HEK293 (cell line): ENCODE measurements at regions not wholly inside any gene's neighbourhood (a gene's known extent, or its start where the extent isn't known, plus 50 kb on each side); places are given as distances from the start of the nearest gene placed in this dataset.

Source experiments
- CTCF ChIA-PET: fragments of 350-600 bp; formaldehyde crosslinking; extraction: SDS; loops from one replicate; lab custom pipeline; 2021; ENCODE audit warnings: antibody characterized with exemption; lab: Yijun Ruan, JAX
- POLR2A ChIA-PET: fragments of 300-600 bp; formaldehyde crosslinking; extraction: SDS; loops from one replicate; lab custom pipeline; 2020; ENCODE audit warnings: antibody characterized with exemption, inconsistent platforms; lab: Yijun Ruan, JAX
- H3K27ac ChIP-seq: fragments of 200-500 bp; sonication (Bioruptor generic); 2 replicates; pipeline ENCODE4 v1.5.1; 2014; ENCODE audit warnings: low read depth, low read length, control low read depth, inconsistent platforms; ENCODE audit errors: extremely low read depth
- H3K36me3 ChIP-seq, 2 experiments: fragments of 200-500 bp in 1 of 2; sonication (Bioruptor generic) in 1 of 2; 1 replicate in 1 of 2; 2 replicates in 1 of 2; pipeline ENCODE4 v1.5.1; 2014 to 2017; ENCODE audit warnings: inconsistent platforms in 2 of 2, low read length in 2 of 2; ENCODE audit not compliant: control insufficient read depth in 2 of 2, insufficient read depth in 1 of 2
- H3K4me1 ChIP-seq: fragments of 200-500 bp; sonication (Bioruptor generic); 2 replicates; pipeline ENCODE4 v1.5.1; 2014; ENCODE audit warnings: mild to moderate bottlenecking, low read length, inconsistent platforms; ENCODE audit not compliant: control insufficient read depth, insufficient read depth
- H3K4me3 ChIP-seq: 2 replicates; pipeline ENCODE4 v1.5.1; 2011; ENCODE audit warnings: low read depth, mild to moderate bottlenecking, control low read depth, low read length, moderate library complexity
- H3K9me3 ChIP-seq: fragments of 200-500 bp; sonication (Bioruptor generic); 2 replicates; pipeline ENCODE4 v1.5.1; 2014; ENCODE audit warnings: low read depth, low read length, inconsistent platforms; ENCODE audit not compliant: control insufficient read depth, insufficient read depth
- GFI1B ChIP-seq: fragments of 450-650 bp; formaldehyde crosslinking; IDR thresholded peaks from 2 replicates; pipeline ENCODE4 v1.5.1; 2016; ENCODE audit warnings: missing biosample characterization, missing genetic modification characterization
- KLF1 ChIP-seq: fragments of 450-650 bp; formaldehyde crosslinking; IDR thresholded peaks from 2 replicates; pipeline ENCODE4 v1.5.1; 2016; ENCODE audit warnings: missing biosample characterization, missing genetic modification characterization
- PRDM2 ChIP-seq: fragments of 450-650 bp; formaldehyde crosslinking; IDR thresholded peaks from 2 replicates; pipeline ENCODE4 v1.5.1; 2016; ENCODE audit warnings: missing biosample characterization, missing genetic modification characterization, borderline replicate concordance
- RBAK ChIP-seq: fragments of 450-650 bp; formaldehyde crosslinking; IDR thresholded peaks from 2 replicates; pipeline ENCODE4 v1.5.1; 2016; ENCODE audit warnings: missing biosample characterization, missing genetic modification characterization
- SP3 ChIP-seq: fragments of 450-650 bp; formaldehyde crosslinking; IDR thresholded peaks from 2 replicates; pipeline ENCODE4 v1.5.1; 2016; ENCODE audit warnings: missing biosample characterization, missing genetic modification characterization
- ZBTB17 ChIP-seq: fragments of 450-650 bp; formaldehyde crosslinking; IDR thresholded peaks from 2 replicates; pipeline ENCODE4 v1.5.1; 2016; ENCODE audit warnings: missing biosample characterization, missing genetic modification characterization
- ZBTB8A ChIP-seq: fragments of 450-650 bp; formaldehyde crosslinking; IDR thresholded peaks from 2 replicates; pipeline ENCODE4 v1.5.1; 2016; ENCODE audit warnings: missing biosample characterization, missing genetic modification characterization
- ZFP3 ChIP-seq: fragments of 450-650 bp; formaldehyde crosslinking; IDR thresholded peaks from 2 replicates; pipeline ENCODE4 v1.5.1; 2016; ENCODE audit warnings: low read depth, missing biosample characterization, missing genetic modification characterization
- ZFP69B ChIP-seq: fragments of 450-650 bp; formaldehyde crosslinking; IDR thresholded peaks from 2 replicates; pipeline ENCODE4 v1.5.1; 2016; ENCODE audit warnings: missing biosample characterization, missing genetic modification characterization
- ZNF133 ChIP-seq: fragments of 450-650 bp; formaldehyde crosslinking; IDR thresholded peaks from 2 replicates; pipeline ENCODE4 v1.5.1; 2016; ENCODE audit warnings: missing biosample characterization, missing genetic modification characterization
- ZNF239 ChIP-seq: fragments of 450-650 bp; formaldehyde crosslinking; IDR thresholded peaks from 2 replicates; pipeline ENCODE4 v1.5.1; 2016; ENCODE audit warnings: missing biosample characterization, missing genetic modification characterization
- ZNF248 ChIP-seq: fragments of 450-650 bp; formaldehyde crosslinking; IDR thresholded peaks from 2 replicates; pipeline ENCODE4 v1.5.1; 2017; ENCODE audit warnings: missing biosample characterization, missing genetic modification characterization
- ZNF324 ChIP-seq: fragments of 450-650 bp; formaldehyde crosslinking; IDR thresholded peaks from 2 replicates; pipeline ENCODE4 v1.5.1; 2016; ENCODE audit warnings: missing biosample characterization, missing genetic modification characterization
- ZNF394 ChIP-seq: fragments of 450-650 bp; formaldehyde crosslinking; IDR thresholded peaks from 2 replicates; pipeline ENCODE4 v1.5.1; 2016; ENCODE audit warnings: missing biosample characterization, missing genetic modification characterization, mild to moderate bottlenecking, moderate library complexity, borderline replicate concordance
- ZNF416 ChIP-seq: fragments of 450-650 bp; formaldehyde crosslinking; IDR thresholded peaks from 2 replicates; pipeline ENCODE4 v1.5.1; 2016; ENCODE audit warnings: missing biosample characterization, missing genetic modification characterization
- ZNF423 ChIP-seq: fragments of 450-650 bp; formaldehyde crosslinking; IDR thresholded peaks from 2 replicates; pipeline ENCODE4 v1.5.1; 2016; ENCODE audit warnings: missing biosample characterization, missing genetic modification characterization
- ZNF433 ChIP-seq: fragments of 450-650 bp; formaldehyde crosslinking; IDR thresholded peaks from 2 replicates; pipeline ENCODE4 v1.5.1; 2016; ENCODE audit warnings: missing biosample characterization, missing genetic modification characterization, low read depth
- ZNF544 ChIP-seq: fragments of 450-650 bp; formaldehyde crosslinking; IDR thresholded peaks from 2 replicates; pipeline ENCODE4 v1.5.0; 2017; ENCODE audit warnings: missing biosample characterization, missing genetic modification characterization
- ZNF571 ChIP-seq: fragments of 450-650 bp; formaldehyde crosslinking; IDR thresholded peaks from 2 replicates; pipeline ENCODE4 v1.5.0; 2017; ENCODE audit warnings: missing biosample characterization, missing genetic modification characterization
- ZNF610 ChIP-seq: fragments of 450-650 bp; formaldehyde crosslinking; IDR thresholded peaks from 2 replicates; pipeline ENCODE4 v1.5.1; 2016; ENCODE audit warnings: missing biosample characterization, missing genetic modification characterization, borderline replicate concordance
- ZNF76 ChIP-seq: fragments of 450-650 bp; formaldehyde crosslinking; IDR thresholded peaks from 2 replicates; pipeline ENCODE4; 2016; ENCODE audit warnings: low read depth, missing biosample characterization, missing genetic modification characterization, borderline replicate concordance
- ZNF792 ChIP-seq: fragments of 450-650 bp; formaldehyde crosslinking; IDR thresholded peaks from 2 replicates; pipeline ENCODE4 v1.5.1; 2016; ENCODE audit warnings: missing biosample characterization, missing genetic modification characterization
- ZNF843 ChIP-seq: fragments of 450-650 bp; formaldehyde crosslinking; IDR thresholded peaks from 2 replicates; pipeline ENCODE4 v1.5.1; 2016; ENCODE audit warnings: missing biosample characterization, missing genetic modification characterization
- ZSCAN23 ChIP-seq: fragments of 450-650 bp; formaldehyde crosslinking; IDR thresholded peaks from 2 replicates; pipeline ENCODE4 v1.5.1; 2016; ENCODE audit warnings: missing biosample characterization, missing genetic modification characterization
- TF ChIP-seq, protein P1 (sequence below): fragments of 450-650 bp; formaldehyde crosslinking; IDR thresholded peaks from 2 replicates; pipeline ENCODE4; 2016; ENCODE audit warnings: missing biosample characterization, missing genetic modification characterization
- TF ChIP-seq, protein P2 (sequence below): fragments of 450-650 bp; formaldehyde crosslinking; IDR thresholded peaks from 2 replicates; pipeline ENCODE4 v1.5.1; 2016; ENCODE audit warnings: missing biosample characterization, missing genetic modification characterization
- TF ChIP-seq, protein P3 (sequence below): fragments of 450-650 bp; formaldehyde crosslinking; IDR thresholded peaks from 2 replicates; pipeline ENCODE4 v1.5.1; 2016; ENCODE audit warnings: missing biosample characterization, missing genetic modification characterization

DNA sequence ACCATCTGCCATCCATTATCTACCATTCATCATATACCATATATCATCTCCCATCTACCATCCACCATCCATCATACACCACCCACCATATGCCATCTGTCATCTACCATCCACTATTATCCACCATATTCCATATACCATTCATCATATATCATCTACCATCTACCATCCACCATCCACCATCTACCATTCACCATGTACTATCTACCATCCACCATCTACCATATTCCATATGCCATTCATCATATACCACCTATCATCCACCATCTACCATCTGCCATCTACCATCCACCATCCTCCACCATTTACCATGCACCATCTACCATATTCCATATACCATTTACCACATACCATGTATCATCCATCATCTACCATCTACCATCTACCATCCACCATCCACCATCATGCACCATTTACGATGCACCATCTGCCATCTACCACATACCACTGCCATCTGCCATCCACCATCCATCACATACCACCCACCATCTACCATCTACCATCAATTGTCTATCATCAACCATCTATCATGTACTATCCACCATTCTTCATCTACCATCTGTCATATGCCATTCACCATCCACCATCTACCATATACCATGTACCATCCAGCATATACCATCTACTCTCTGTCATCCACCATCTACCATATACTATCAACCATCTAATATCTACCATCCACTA lies 50.6 kb upstream of the RAB4A start:
- ChIA-PET POLR2A (no interaction called here), CTCF (no interaction called here)
- peaks cover 44% of the 10 kb centered on the region for H3K4me1 ChIP-seq
- no peaks in the 10 kb centered on the region for H3K9me3 ChIP-seq
- H3K27ac ChIP-seq: peak overlapping the region; percentile 92
- no peaks in the 10 kb centered on the region for H3K36me3 ChIP-seq
- no peak overlapping the region for H3K4me3 ChIP-seq
- peak; percentile 72; the same call in 1 of the 2 replicates for TF ChIP-seq ZNF133
- TF ChIP-seq ZNF248 (tag by site-specific recombination): peak; percentile 42
- TF ChIP-seq ZNF433: no peak
- TF ChIP-seq ZNF416 (tag by site-specific recombination): no peak; the same call in 1 of the 2 replicates
- 0 out of 2 replicates have a peak, but pooled peaks have one; percentile 26 for TF ChIP-seq ZNF571 (tag by site-specific recombination)
- peak; percentile 68; the same call in 1 of the 2 replicates for TF ChIP-seq ZNF610
- TF ChIP-seq GFI1B (tag by site-specific recombination): no peak
- TF ChIP-seq ZNF324: peak; percentile 55
- TF ChIP-seq ZSCAN23 (tag by site-specific recombination): no peak
- TF ChIP-seq ZNF239 (tag by site-specific recombination): 0 out of 2 replicates have a peak, but pooled peaks have one; percentile 19
- TF ChIP-seq ZNF843: no peak
- no peak for TF ChIP-seq ZBTB8A (tag by site-specific recombination)
- TF ChIP-seq PRDM2 (tag by site-specific recombination): peak; percentile 42; the same call in 1 of the 2 replicates
- TF ChIP-seq ZFP69B (tag by site-specific recombination): peak; percentile 43; the same call in 1 of the 2 replicates
- no peak for TF ChIP-seq KLF1 (tag by site-specific recombination)
- no peak for TF ChIP-seq RBAK (tag by site-specific recombination)
- TF ChIP-seq ZFP3 (tag by site-specific recombination): no peak
- peak; percentile 75; the same call in 1 of the 2 replicates for TF ChIP-seq ZBTB17 (tag by site-specific recombination)
- TF ChIP-seq, protein P1, sequence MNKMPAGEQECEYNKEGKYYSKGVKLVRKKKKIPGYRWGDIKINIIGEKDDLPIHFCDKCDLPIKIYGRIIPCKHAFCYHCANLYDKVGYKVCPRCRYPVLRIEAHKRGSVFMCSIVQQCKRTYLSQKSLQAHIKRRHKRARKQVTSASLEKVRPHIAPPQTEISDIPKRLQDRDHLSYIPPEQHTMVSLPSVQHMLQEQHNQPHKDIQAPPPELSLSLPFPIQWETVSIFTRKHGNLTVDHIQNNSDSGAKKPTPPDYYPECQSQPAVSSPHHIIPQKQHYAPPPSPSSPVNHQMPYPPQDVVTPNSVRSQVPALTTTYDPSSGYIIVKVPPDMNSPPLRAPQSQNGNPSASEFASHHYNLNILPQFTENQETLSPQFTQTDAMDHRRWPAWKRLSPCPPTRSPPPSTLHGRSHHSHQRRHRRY (tag by site-specific recombination): no peak
- no peak for TF ChIP-seq ZNF423 (tag by site-specific recombination)
- TF ChIP-seq, protein P2, sequence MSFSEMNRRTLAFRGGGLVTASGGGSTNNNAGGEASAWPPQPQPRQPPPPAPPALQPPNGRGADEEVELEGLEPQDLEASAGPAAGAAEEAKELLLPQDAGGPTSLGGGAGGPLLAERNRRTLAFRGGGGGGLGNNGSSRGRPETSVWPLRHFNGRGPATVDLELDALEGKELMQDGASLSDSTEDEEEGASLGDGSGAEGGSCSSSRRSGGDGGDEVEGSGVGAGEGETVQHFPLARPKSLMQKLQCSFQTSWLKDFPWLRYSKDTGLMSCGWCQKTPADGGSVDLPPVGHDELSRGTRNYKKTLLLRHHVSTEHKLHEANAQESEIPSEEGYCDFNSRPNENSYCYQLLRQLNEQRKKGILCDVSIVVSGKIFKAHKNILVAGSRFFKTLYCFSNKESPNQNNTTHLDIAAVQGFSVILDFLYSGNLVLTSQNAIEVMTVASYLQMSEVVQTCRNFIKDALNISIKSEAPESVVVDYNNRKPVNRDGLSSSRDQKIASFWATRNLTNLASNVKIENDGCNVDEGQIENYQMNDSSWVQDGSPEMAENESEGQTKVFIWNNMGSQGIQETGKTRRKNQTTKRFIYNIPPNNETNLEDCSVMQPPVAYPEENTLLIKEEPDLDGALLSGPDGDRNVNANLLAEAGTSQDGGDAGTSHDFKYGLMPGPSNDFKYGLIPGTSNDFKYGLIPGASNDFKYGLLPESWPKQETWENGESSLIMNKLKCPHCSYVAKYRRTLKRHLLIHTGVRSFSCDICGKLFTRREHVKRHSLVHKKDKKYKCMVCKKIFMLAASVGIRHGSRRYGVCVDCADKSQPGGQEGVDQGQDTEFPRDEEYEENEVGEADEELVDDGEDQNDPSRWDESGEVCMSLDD (tag by site-specific recombination): no peak
- TF ChIP-seq ZNF76: no peak
- no peak for TF ChIP-seq ZNF394 (tag by site-specific recombination)
- TF ChIP-seq SP3 (tag by site-specific recombination): no peak
- TF ChIP-seq ZNF792 (tag by site-specific recombination): no peak
- TF ChIP-seq, protein P3, sequence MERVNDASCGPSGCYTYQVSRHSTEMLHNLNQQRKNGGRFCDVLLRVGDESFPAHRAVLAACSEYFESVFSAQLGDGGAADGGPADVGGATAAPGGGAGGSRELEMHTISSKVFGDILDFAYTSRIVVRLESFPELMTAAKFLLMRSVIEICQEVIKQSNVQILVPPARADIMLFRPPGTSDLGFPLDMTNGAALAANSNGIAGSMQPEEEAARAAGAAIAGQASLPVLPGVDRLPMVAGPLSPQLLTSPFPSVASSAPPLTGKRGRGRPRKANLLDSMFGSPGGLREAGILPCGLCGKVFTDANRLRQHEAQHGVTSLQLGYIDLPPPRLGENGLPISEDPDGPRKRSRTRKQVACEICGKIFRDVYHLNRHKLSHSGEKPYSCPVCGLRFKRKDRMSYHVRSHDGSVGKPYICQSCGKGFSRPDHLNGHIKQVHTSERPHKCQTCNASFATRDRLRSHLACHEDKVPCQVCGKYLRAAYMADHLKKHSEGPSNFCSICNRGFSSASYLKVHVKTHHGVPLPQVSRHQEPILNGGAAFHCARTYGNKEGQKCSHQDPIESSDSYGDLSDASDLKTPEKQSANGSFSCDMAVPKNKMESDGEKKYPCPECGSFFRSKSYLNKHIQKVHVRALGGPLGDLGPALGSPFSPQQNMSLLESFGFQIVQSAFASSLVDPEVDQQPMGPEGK (tag by site-specific recombination): 0 out of 2 replicates have a peak, but pooled peaks have one; percentile 5
- TF ChIP-seq ZNF544 (tag by site-specific recombination): peak; percentile 73; the same call in 1 of the 2 replicates
